ENCODE measurements at regions not wholly inside any gene's neighbourhood (a gene's known extent, or its start where the extent isn't known, plus 50 kb on each side); places are given as distances from the start of the nearest gene placed in this dataset.
"Not testable (repeated sequence)": the region's sequence is repeated elsewhere in the genome, so short reads cannot be mapped to it uniquely, and the experiment has no call there.

DNA sequence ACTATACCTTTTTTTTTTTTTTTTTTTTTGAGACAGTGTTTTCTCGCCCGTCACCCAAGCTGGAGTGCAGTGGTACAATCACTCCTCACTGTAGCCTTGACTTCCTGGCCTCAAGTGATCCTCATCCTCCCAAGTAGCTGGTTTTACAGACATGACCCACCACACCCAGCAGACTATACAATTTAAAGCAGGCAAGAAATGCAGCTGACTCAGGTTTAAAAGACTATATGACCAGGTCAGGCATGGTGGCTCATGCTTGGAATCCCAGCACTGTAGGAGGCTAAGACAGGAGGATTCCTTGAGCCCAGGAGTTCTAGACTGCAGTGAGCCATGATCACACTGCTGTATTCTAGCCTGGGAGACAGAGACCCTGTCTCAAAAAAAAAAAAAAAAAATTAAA is 89.5 kb upstream of the AUTS2 start:
- DNase-seq, result no peak

DNA sequence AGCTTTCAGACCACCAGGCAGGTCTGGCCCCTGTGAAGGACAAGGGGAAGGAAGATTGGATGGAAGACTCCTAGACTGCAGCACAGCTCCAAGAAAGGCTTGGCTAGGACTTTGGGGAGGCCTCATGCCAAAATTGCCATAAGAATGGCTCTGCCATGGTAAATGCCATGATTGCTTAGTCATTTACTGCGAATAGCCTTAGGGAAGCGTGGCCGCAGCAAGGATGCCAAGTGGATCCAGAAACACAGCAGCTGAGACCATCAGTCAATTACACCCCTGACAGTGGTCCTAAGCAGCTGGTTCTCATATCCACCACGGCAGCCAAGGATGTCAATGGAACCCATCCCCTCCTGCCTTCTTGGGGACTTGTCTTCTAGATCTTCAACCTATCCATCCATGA is 88.2 kb upstream of the AUTS2 start:
- DNase-seq, result no peak

DNA sequence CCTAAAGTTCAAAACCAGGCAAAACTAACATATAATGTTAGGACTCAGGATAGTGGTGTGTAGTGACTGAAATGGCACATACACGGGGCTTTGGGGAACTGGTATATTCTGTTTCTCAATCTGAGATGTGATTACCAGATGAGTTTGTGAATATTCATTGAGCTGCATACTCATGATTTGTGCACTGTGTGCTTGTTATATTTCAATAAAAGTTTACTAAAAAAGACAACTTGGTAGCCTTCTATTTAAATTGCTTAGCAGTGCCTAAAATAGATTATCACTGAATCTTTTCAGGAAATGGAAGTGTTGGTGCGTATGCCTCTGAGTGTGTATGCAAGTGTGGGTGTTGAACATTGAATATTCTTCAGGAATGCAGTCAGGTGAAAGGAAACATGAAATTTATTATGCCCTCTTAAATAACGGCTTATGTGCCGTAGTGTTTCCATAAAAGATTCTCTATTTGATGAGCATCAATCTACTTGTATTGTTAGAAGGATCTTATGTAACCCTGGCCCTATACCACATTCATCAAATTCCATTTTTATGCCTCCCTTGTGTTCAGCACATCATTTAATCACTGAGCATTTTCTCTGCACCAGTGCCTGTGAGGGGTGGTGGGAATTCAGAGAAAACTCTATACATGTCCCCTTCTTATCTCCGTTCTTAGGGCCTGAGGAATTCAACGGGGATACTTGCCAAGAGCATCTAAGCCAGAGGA is 82.6 kb upstream of the AUTS2 start:
- no peak for DNase-seq

DNA sequence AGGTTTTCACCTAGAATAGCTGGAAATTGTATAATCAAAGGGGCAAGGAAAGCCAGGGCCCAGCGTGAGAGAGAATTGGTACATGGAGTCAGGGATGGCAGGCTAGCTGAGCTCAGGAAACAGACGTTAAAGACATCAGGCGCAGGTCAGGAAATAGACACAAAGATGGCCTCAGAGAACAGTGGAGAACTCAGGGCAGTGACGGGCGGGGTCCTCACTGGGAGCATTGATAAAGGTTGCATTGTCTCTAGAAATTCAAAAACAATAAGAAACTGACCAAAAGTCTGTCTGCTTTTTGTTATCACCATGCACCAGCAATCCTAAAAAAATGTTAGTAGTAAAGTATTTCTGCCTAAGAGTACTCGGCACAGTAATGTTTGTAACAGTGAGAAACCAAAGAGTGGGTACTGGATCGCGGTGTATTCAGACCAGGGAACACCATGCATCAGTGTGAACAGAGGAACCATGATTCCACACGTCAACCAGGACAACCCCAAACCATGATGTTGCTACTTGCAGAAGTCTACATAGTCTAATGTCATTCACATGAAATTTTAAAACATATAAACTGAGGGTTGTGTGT is 81.9 kb upstream of the AUTS2 start:
- no peak for DNase-seq

DNA sequence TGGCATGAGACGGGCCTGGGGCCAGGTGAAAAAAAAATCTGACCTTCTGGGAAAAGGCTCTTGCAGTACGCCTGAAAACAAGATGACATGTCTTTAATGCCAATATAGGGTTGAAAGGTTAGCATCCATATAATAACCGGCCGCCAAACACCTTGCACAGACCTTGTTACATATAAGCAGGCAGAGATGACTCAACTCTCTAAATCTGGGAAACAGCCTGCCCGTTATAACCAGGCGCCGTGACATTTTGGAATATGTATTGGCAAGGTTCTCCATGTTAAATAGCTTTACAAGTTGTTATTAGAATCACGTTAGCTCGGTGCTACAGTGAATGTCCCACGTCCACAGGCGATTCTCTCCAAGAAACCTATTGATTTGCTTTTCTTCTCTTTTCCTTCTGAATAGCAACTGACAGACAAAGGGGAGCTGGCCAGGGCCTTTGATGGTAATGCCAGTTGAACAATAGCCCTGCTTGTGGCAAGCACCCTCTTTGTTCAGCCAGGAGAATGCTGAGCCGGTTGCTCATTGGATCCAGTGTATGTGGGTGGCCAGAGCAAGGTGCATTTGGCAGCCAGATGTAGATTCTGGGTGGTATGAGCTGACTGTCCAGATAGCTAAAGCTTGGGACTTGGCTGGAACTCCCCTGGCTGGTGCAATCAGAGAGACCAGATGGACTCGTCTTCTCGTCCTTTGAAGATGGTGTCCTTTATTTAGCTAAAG is 80.1 kb upstream of the AUTS2 start:
- DNase-seq, result no peak

DNA sequence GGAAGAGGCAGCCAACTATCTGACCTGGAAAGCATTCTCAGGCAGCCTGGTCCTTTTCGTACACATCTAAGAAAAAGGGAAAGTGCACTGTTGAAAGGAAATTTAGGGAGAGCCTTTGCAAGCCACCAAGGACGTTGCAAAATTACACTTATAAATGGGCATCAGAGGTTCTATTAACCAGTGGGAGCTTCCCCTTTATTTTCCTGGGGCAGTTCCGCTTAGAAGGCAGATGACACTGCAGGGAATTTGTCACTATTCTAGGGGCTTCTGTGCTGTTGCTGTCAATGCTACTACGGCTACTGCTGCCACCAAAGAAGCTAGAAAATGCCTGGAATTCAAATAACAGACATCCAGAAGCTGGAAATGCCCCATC is 79.6 kb upstream of the AUTS2 start:
- no peak for DNase-seq

DNA sequence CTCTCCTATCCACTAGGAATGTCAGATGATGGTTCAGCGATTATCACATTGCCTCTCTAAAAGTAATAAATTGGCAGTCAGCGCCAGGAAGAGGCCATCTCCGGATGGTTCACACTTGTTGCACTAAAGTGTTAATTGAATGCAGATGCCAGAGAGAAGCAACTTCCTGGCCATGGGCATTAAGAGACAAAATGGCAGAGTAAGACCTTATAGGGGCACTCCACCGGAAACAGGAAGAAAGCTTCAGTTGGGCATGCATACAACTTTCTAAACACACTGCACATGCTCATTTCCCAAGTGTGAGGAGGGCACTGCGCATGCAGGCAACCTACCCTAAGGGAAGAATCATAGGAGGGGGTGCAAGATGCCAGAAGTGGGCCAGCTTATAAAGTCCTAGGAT is 71.7 kb upstream of the AUTS2 start:
- DNase-seq, result no peak

DNA sequence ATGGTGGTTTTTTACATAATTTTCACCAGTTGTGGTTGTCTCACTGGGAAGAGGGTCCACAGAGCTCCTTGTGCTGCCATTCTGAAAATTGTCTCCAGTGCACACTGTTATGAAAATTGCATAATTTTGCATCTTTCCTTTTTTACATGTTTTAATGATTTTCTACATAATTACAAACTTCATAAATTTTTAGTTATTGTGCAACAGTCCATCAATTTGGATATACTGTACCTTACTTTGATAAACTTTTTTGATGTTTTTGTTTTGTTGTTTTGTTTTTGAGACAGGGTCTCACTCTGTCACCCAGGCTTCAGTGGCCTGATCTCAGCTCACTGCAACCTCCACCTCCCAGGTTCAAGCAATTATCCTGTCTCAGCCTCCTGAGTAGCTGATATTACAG is 70.6 kb upstream of the AUTS2 start:
- DNase-seq, result no peak

DNA sequence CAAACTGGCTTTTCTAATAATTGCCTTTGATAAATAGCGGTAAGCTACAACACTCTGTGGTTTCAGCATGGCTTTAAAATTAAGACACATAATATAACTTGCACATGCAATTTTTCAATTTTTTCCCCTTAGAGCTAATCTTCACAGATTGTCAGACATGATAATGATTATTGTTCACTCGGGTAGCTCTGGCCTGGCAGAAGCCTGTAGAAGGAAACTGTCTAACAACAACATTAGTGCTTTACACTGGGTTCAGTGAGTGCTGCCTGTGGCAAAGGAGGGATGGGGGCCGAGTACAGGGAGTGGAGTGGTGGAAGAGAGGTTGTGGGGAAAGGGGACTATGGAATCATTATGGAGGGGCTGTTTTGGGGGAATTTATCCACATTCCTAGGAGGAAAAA is 67.2 kb upstream of the AUTS2 start:
- DNase-seq, result no peak

DNA sequence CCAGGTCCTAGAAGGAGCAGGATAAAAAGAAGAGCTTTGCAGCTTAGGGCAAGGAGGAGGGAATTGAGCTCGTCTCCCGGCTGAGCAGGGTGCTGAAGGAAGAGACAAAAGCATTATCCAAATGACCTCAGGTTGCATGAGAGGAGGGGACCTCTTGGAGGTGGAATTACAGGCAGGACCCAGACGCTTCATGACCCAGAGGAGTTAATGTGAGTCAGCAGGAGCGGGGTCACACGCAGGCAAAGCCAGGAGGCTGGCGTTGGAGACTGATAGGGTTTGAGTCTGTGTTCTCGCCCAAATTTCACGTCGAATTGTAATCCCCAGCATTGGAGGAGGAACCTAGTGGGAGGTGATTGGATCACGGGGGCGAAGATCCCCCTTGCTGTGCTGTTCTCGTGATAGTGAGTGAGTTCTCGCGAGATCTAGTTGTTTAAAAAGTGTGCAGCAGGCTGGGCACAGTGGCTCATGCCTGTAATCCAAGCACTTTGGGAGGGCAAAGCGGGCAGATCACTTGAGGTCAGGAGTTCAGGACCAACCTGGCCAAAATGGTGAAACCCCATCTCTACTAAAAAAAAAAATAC is 63.7 kb upstream of the AUTS2 start:
- DNase-seq, result no peak

DNA sequence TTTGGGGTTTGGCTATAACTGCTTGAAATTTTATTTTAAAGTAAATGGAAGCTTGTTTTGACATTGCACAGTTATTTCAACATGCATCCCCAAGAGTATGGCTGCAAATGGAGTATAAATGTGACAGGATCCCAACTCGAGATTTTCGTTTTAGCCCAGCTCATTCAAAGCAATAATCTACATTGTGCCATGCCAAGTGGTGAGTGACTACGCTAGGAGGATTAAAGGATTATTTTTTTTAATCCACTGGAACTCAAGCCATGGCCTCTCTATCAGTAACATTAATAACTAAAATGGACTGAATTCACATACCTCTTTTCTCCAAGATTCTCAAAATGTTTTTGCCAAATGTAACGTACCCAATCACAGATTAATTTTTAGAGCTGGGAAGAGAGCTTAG is 60.6 kb upstream of the AUTS2 start:
- no peak for DNase-seq

DNA sequence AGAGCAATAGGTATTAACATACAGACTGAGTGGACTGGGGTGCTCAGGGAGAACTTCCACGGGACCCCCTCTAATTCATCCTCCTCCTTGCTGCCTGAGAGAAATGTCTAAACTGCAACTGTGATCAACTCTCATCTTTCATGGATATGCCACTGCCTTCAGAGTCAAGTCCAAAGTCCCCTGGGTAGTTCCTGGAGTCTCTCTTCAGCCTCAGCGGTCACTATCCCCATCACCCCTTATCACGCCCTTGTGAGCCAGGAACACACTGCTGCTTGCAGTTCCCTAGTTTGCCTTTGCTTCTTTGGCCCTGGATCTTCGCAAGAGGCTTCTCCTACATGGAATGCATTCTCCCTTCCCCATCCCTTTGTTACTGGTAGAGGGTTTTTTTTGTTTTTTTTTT is 58.7 kb upstream of the AUTS2 start:
- DNase-seq, result no peak

DNA sequence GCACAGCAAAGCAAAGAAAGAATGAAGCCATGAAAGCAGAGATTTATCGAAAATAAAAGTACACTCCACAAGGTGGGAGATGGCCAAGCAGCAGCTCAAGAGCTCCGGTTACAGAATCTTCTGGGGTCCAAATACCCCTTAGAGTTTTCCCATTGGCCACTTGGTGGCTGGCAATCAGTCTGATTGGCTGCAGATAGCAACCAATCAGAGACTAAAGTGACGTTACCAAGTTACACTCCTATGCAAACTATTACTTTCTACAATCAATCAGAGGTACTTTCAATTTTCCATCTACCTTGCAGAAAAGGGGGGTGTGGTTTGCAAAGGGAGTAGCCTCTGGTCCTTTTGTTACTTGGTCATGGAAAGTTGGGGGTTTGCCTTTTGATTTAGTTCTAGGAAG is 58.0 kb upstream of the AUTS2 start:
- no peak for DNase-seq

DNA sequence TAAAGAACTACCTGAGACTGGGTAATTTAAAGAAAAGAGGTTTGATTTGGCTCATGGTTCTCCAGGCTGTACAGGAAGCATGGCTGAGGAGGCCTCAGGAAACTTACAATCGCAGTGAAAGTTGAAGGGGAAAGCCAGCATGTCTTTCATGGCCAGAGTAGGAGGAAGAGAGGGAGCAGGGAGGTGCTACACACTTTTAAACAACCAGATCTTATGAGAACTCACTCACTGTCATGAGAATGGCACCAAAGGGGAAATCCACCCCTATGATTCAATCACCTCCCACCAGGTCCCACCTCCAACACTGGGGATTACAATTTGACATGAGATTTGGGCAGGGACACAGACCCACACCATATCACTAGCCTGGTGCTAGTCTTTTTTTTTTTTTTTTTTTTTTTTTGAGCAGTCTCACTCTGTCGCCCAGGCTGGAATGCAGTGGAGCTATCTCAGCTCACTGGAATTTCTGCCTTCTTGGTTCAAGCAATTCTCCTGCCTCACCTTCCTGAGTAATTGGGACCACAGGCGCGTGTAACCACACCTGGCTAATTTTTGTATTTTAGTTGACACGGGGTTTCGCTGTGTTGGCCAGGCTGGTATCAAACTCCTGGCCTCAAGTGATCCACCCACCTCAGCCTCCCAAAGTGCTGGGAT is 56.4 kb upstream of the AUTS2 start:
- not testable (repeated sequence) for DNase-seq

DNA sequence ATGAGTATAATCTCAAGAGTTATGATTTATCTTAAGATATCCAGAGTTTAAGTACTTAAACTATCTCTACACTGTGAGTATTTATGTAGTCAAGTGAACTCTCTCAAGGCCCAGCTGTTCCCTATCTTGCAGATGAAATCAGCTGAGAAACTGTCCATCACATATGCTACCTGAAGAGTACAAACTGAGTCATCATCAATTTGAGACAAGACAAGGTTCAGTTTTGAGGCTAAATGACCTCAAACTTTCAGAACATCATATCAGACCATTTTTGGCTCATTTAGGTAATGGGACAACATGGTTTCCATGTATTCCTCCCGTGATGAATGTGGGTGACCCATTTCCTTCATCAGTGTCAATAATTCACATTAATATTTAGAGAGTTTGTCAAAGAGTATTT is 53.1 kb upstream of the AUTS2 start:
- DNase-seq, result no peak

All from NCI-H1417 (cell line).